MM.1S (cell line): ENCODE measurements at regions not wholly inside any gene's neighbourhood (a gene's known extent, or its start where the extent isn't known, plus 50 kb on each side); places are given as distances from the start of the nearest gene placed in this dataset.

Experiments used
- DNase-seq: peaks from one replicate; pipeline ENCODE4 v3.0.0-alpha.2; 2015
- H2AFZ ChIP-seq: fragments of 300-600 bp; sonication (generic); 2 replicates; pipeline ENCODE4 v1.6.0; 2016; ENCODE audit warnings: antibody characterized with exemption, low read length
- H3F3A ChIP-seq: fragments of 300-600 bp; sonication (generic); 2 replicates; pipeline ENCODE4 v1.6.1; 2016; ENCODE audit warnings: mild to moderate bottlenecking, antibody characterized with exemption, low read length, moderate library complexity, mixed read lengths; ENCODE audit not compliant: insufficient read depth
- H3K27ac ChIP-seq: fragments of 300-600 bp; sonication (generic); 2 replicates; pipeline ENCODE4 v1.5.1; 2016; ENCODE audit warnings: mild to moderate bottlenecking, low read length
- H3K27me3 ChIP-seq: fragments of 300-600 bp; sonication (generic); replicated peaks from 2 replicates; pipeline ENCODE4 v1.6.0; 2016; ENCODE audit warnings: low read length; ENCODE audit not compliant: insufficient read depth
- H3K36me3 ChIP-seq: fragments of 300-600 bp; sonication (generic); replicated peaks from 2 replicates; pipeline ENCODE4 v1.6.1; 2016; ENCODE audit warnings: mild to moderate bottlenecking, low read length, mixed read lengths; ENCODE audit not compliant: insufficient read depth
- H3K4me1 ChIP-seq: fragments of 300-600 bp; sonication (generic); 2 replicates; pipeline ENCODE4 v1.6.1; 2016; ENCODE audit warnings: low read length, mixed read lengths
- H3K4me2 ChIP-seq: fragments of 300-600 bp; sonication (generic); 2 replicates; pipeline ENCODE4 v1.6.0; 2016; ENCODE audit warnings: low read depth, low read length
- H3K4me3 ChIP-seq: fragments of 300-600 bp; sonication (generic); 2 replicates; pipeline ENCODE4 v1.5.1; 2016; ENCODE audit warnings: low read length, mixed read lengths
- H3K79me2 ChIP-seq: fragments of 300-600 bp; sonication (generic); 2 replicates; pipeline ENCODE4 v1.6.1; 2016; ENCODE audit warnings: mixed run types, low read length, mixed read lengths
- H3K9ac ChIP-seq: fragments of 300-600 bp; sonication (generic); 2 replicates; pipeline ENCODE4 v1.6.1; 2016; ENCODE audit warnings: low read length, mixed read lengths
- H3K9me2 ChIP-seq: fragments of 300-600 bp; sonication (generic); replicated peaks from 2 replicates; pipeline ENCODE4 v1.6.1; 2016; ENCODE audit warnings: mild to moderate bottlenecking, low read length, mixed read lengths; ENCODE audit not compliant: insufficient read depth
- H3K9me3 ChIP-seq: fragments of 300-600 bp; sonication (generic); replicated peaks from 2 replicates; pipeline ENCODE4 v1.6.1; 2016; ENCODE audit warnings: mild to moderate bottlenecking, low read length, mixed read lengths; ENCODE audit not compliant: insufficient read depth
- H4K20me1 ChIP-seq: fragments of 300-600 bp; sonication (generic); 2 replicates; pipeline ENCODE4 v1.6.1; 2016; ENCODE audit warnings: mild to moderate bottlenecking, low read length, moderate library complexity, mixed read lengths; ENCODE audit not compliant: insufficient read depth
- CTCF ChIP-seq: fragments of 300-600 bp; sonication (generic); IDR thresholded peaks from 2 replicates; pipeline ENCODE4 v1.5.1; 2016; ENCODE audit warnings: antibody characterized with exemption, low read length, mixed read lengths
- EZH2 ChIP-seq: fragments of 300-600 bp; sonication (generic); optimal IDR thresholded peaks from 2 replicates; pipeline ENCODE3; 2017; ENCODE audit warnings: low read depth, mild to moderate bottlenecking, antibody characterized with exemption, low read length, mixed read lengths
- EZH2phosphoT487 ChIP-seq: fragments of 300-600 bp; sonication (generic); IDR thresholded peaks from 2 replicates; pipeline ENCODE4 v1.6.1; 2018; ENCODE audit warnings: antibody characterized with exemption, low read length

- H3K4me2 ChIP-seq, result no peak overlapping the region
- H3K4me1 ChIP-seq, result no peaks in the 10 kb centered on the region
- H2AFZ ChIP-seq, result no peak overlapping the region
- H3K9ac ChIP-seq, result no peak overlapping the region
- H3K9me3 ChIP-seq, result no peaks in the 10 kb centered on the region
- H3K4me3 ChIP-seq, result no peak overlapping the region
- no peak for TF ChIP-seq CTCF
- TF ChIP-seq EZH2, result no peak
- TF ChIP-seq EZH2phosphoT487, result no peak
- no peaks in the 10 kb centered on the region for H4K20me1 ChIP-seq
- no peak overlapping the region for H3K27ac ChIP-seq
- H3K79me2 ChIP-seq, result no peaks in the 10 kb centered on the region
- H3K36me3 ChIP-seq, result no peaks in the 10 kb centered on the region
- DNase-seq, result no peak
- H3K27me3 ChIP-seq, result no peaks in the 10 kb centered on the region
- no peaks in the 10 kb centered on the region for H3F3A ChIP-seq
- no peaks in the 10 kb centered on the region for H3K9me2 ChIP-seq
These were observed 188.7 kb upstream of the CEP162 start for GRCh38 chr6:84416043-84416657.

GRCh38 chr6:84415517-84415916 is 188.1 kb upstream of the CEP162 start:
- Histone ChIP-seq H4K20me1 (no peaks in the 10 kb centered on the region), H3K4me3 (no peak overlapping the region), H3F3A (no peaks in the 10 kb centered on the region), H3K9ac (no peak overlapping the region), H3K4me1 (no peaks in the 10 kb centered on the region), H3K9me2 (no peaks in the 10 kb centered on the region), H3K4me2 (no peak overlapping the region), H3K9me3 (no peaks in the 10 kb centered on the region), H2AFZ (no peak overlapping the region), H3K27ac (no peak overlapping the region), H3K79me2 (no peaks in the 10 kb centered on the region), H3K27me3 (no peaks in the 10 kb centered on the region), H3K36me3 (no peaks in the 10 kb centered on the region)
- no peak for TF ChIP-seq EZH2
- TF ChIP-seq EZH2phosphoT487, result no peak
- no peak for TF ChIP-seq CTCF
- no peak for DNase-seq

GRCh38 chr6:84415068-84415467 is 187.6 kb upstream of the CEP162 start:
- no peak for DNase-seq
- Histone ChIP-seq H3K27ac (no peak overlapping the region), H3K9ac (no peak overlapping the region), H3K36me3 (no peaks in the 10 kb centered on the region), H3K4me2 (no peak overlapping the region), H2AFZ (no peak overlapping the region), H3K79me2 (no peaks in the 10 kb centered on the region), H3K4me3 (no peak overlapping the region), H3F3A (no peaks in the 10 kb centered on the region), H4K20me1 (no peaks in the 10 kb centered on the region), H3K4me1 (no peaks in the 10 kb centered on the region), H3K9me3 (no peaks in the 10 kb centered on the region), H3K27me3 (no peaks in the 10 kb centered on the region), H3K9me2 (no peaks in the 10 kb centered on the region)
- TF ChIP-seq EZH2 (no peak), CTCF (no peak), EZH2phosphoT487 (no peak)
